GM18873 (cell line): ENCODE measurements at regions not wholly inside any gene's neighbourhood (a gene's known extent, or its start where the extent isn't known, plus 50 kb on each side); places are given as distances from the start of the nearest gene placed in this dataset.

Source experiments
- ATAC-seq: cut with Tn5 transposase; IDR thresholded peaks from one replicate; pipeline ENCODE4 v1.9.1; 2021; ENCODE audit warnings: mild to moderate bottlenecking, moderate library complexity, moderate number of reproducible peaks; ENCODE audit not compliant: unreplicated experiment, low FRiP score

DNA sequence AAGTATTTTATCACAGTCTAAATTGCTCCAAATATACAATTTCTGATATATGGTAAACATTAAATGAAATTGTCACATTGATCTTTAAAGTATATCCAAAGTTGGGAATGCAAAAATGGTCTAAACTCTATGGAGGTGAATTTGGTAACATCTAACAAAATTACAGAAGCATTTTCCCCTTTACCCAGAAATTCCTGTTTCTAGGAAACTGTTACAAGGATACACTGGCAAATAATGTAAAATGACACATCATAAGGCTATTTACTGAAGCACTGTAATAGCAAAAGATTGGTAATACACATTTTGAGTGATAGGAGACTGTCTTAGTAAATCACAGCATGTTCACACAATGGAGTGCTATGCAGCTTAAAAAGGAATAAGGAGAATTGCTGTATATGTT is 50.0 kb upstream of the SLCO2A1 start:
- ATAC-seq: no peak
